OCI-LY3 (cell line): ENCODE measurements at regions not wholly inside any gene's neighbourhood (a gene's known extent, or its start where the extent isn't known, plus 50 kb on each side); places are given as distances from the start of the nearest gene placed in this dataset.

ENCODE experiments used
- CTCF ChIP-seq: fragments of 200-600, 300-600 bp; sonication (generic); IDR thresholded peaks from 2 replicates; pipeline ENCODE4 v1.5.1; 2014; ENCODE audit warnings: antibody characterized with exemption, low read length, low read depth
- EZH2phosphoT487 ChIP-seq: fragments of 200-600 bp; shearing (Covaris generic); IDR thresholded peaks from 2 replicates; pipeline ENCODE4 v1.6.1; 2018; ENCODE audit warnings: antibody characterized with exemption, mixed run types, low read depth

- TF ChIP-seq CTCF (no peak), EZH2phosphoT487 (no peak)
These were observed 58.5 kb upstream of the RUNX3 start for GRCh38 chr1:24988558-24988912.
